ENCODE measurements at regions not wholly inside any gene's neighbourhood (a gene's known extent, or its start where the extent isn't known, plus 50 kb on each side); places are given as distances from the start of the nearest gene placed in this dataset.

GRCh38 chr13:70874636-70875035 lies 766.4 kb upstream of the KLHL1 start:
- no peak for DNase-seq

- DNase-seq: no peak
Measured at GRCh38 chr13:70864731-70865130, 756.5 kb upstream of the KLHL1 start.

GRCh38 chr13:70856711-70857110 lies 748.5 kb upstream of the KLHL1 start:
- no peak for DNase-seq

- DNase-seq: no peak
Measured at GRCh38 chr13:70856025-70856424, 747.8 kb upstream of the KLHL1 start.

GRCh38 chr13:70849222-70849621 lies 741.0 kb upstream of the KLHL1 start:
- no peak for DNase-seq

- no peak for DNase-seq
Measured at GRCh38 chr13:70844391-70845108, 736.3 kb upstream of the KLHL1 start.

GRCh38 chr13:70842062-70842644 lies 733.9 kb upstream of the KLHL1 start:
- no peak for DNase-seq

- no peak for DNase-seq
Measured at GRCh38 chr13:70841240-70842061, 733.2 kb upstream of the KLHL1 start.

- DNase-seq: no peak
Measured at GRCh38 chr13:70835371-70835770, 727.1 kb upstream of the KLHL1 start.

- no peak for DNase-seq
Measured at GRCh38 chr13:70829748-70830147, 721.5 kb upstream of the KLHL1 start.

- DNase-seq: no peak
Measured at GRCh38 chr13:70817576-70817975, 709.3 kb upstream of the KLHL1 start.

- no peak for DNase-seq
Measured at GRCh38 chr13:70816853-70817252, 708.6 kb upstream of the KLHL1 start.

- no peak for DNase-seq
Measured at GRCh38 chr13:70814684-70815083, 706.4 kb upstream of the KLHL1 start.

- no peak for DNase-seq
Measured at GRCh38 chr13:70812481-70812880, 704.2 kb upstream of the KLHL1 start.

GRCh38 chr13:70809588-70809987 lies 701.3 kb upstream of the KLHL1 start:
- no peak for DNase-seq

- no peak for DNase-seq
Measured at GRCh38 chr13:70798385-70798784, 690.1 kb upstream of the KLHL1 start.

GRCh38 chr13:70795484-70795883 lies 687.2 kb upstream of the KLHL1 start:
- no peak for DNase-seq

GRCh38 chr13:70792121-70792520 lies 683.9 kb upstream of the KLHL1 start:
- no peak for DNase-seq

- no peak for DNase-seq
Measured at GRCh38 chr13:70789751-70790150, 681.5 kb upstream of the KLHL1 start.

- no peak for DNase-seq
Measured at GRCh38 chr13:70788074-70788473, 679.8 kb upstream of the KLHL1 start.

- DNase-seq: no peak
Measured at GRCh38 chr13:70784207-70784989, 676.1 kb upstream of the KLHL1 start.

- DNase-seq: no peak
Measured at GRCh38 chr13:70769817-70770216, 661.6 kb upstream of the KLHL1 start.

GRCh38 chr13:70758932-70759331 lies 650.7 kb upstream of the KLHL1 start:
- no peak for DNase-seq
